ENCODE measurements at regions not wholly inside any gene's neighbourhood (a gene's known extent, or its start where the extent isn't known, plus 50 kb on each side); places are given as distances from the start of the nearest gene placed in this dataset.

DNA sequence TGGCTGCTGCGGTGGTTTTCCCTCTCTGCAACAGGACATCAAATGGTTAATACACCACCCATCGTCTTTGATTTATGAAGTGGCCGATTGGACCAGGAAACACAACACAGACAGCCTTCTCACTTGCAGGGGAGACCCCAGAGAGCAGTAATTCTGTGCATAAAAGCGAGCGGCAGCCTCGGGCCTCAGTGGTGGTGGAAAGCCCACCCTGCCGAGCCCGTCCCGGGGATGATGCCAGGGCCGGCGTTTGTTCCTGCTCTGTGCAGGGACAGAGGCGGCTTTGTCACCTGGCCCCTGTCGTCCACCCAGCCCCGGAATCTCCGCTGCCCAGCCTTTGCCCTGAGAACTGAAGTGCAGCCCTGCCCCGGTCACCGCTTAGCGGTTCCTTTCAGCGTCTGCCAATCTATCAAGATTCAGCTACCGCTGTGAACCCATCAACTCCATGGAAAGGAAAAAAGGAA, 184.4 kb downstream of the TSHZ3 start:
- no peaks in the 10 kb centered on the region for H3K27me3 ChIP-seq (replicated peaks in 1 of 4; ENCODE audit: control insufficient read depth in 3 of 4, extremely low read depth in 1 of 4, insufficient read depth in 3 of 4, low read length in 3 of 4)
- H2AFZ ChIP-seq (ENCODE audit: low read length): no peak overlapping the region; the same call in 1 of the 2 replicates
- no peak overlapping the region for H3K27ac ChIP-seq (ENCODE audit: low read depth, low read length)
- no peak overlapping the region for H3K23ac ChIP-seq (ENCODE audit: insufficient read length)
- no peak overlapping the region for H3K9ac ChIP-seq (replicated peaks in 1 of 4; ENCODE audit: extremely low read depth in 1 of 4, low read depth in 3 of 4, low read length in 3 of 4)
- no peaks in the 10 kb centered on the region for H3K79me1 ChIP-seq (ENCODE audit: low read depth, low read length)
- no peak overlapping the region for H2AK5ac ChIP-seq (ENCODE audit: low read depth, low read length)
- CTCF ChIA-PET (ENCODE audit: partially characterized antibody): no interaction called here
- no peak overlapping the region for H4K5ac ChIP-seq (ENCODE audit: insufficient read length, low read depth, low read length)
- H4K91ac ChIP-seq (replicated peaks; ENCODE audit: insufficient read length, low read length): no peak overlapping the region
- H2BK5ac ChIP-seq (ENCODE audit: low read depth, low read length): no peak overlapping the region
- H3K4me1 ChIP-seq (replicated peaks in 1 of 4; ENCODE audit: control insufficient read depth in 3 of 4, insufficient read depth in 4 of 4, low read length in 3 of 4): no peaks in the 10 kb centered on the region
- no peak overlapping the region for H3K4me3 ChIP-seq (ENCODE audit: extremely low read depth in 1 of 4, insufficient read depth in 2 of 4, low read depth in 3 of 4, low read length in 4 of 4)
- H3K79me2 ChIP-seq (ENCODE audit: control insufficient read depth in 1 of 2, insufficient read depth in 2 of 2, low read length in 2 of 2): no peaks in the 10 kb centered on the region
- H2BK120ac ChIP-seq (replicated peaks; ENCODE audit: low read depth, low read length): no peak overlapping the region
- DNase-seq (ENCODE audit: low read depth in 1 of 2, low spot score in 2 of 2) (no peak), FAIRE-seq (no peak)
- WGBS, 2 experiments (ENCODE audit: extremely low coverage in 1 of 2, insufficient coverage in 1 of 2, insufficient read length in 1 of 2, insufficient replicate concordance in 2 of 2, low coverage in 1 of 2, low lambda C conversion rate in 2 of 2, missing lambda C conversion rate in 1 of 2): 77% methylated on average over 17 of the region's 20 CpGs; no CpG with 5 or more reads in 1 of the 2 experiments
- no peak overlapping the region for H2BK12ac ChIP-seq (ENCODE audit: low read depth, low read length)
- H4K8ac ChIP-seq (ENCODE audit: extremely low read depth, insufficient read depth, low read length): no peak overlapping the region; the same call in 1 of the 2 replicates
- H3K36me3 ChIP-seq (ENCODE audit: control insufficient read depth in 2 of 4, insufficient read depth in 4 of 4, low read length in 3 of 4): no peaks in the 10 kb centered on the region
- no peaks in the 10 kb centered on the region for H3K9me3 ChIP-seq (ENCODE audit: insufficient read depth in 2 of 2, low read depth in 1 of 2, low read length in 1 of 2)
- H3K56ac ChIP-seq (replicated peaks; ENCODE audit: insufficient read length, low read depth, low read length): no peak overlapping the region
- TF ChIP-seq SAP30 (IDR thresholded peaks at IDR 0.05; ENCODE audit: insufficient read depth, insufficient replicate concordance, low read length): no peak
- no peak for TF ChIP-seq BCL11A (IDR thresholded peaks at IDR 0.05; ENCODE audit: low read depth in 2 of 2, low read length in 2 of 2)
- no peak for TF ChIP-seq KDM1A (IDR thresholded peaks at IDR 0.05; ENCODE audit: borderline replicate concordance, low read length)
- no peak for TF ChIP-seq CEBPB (IDR thresholded peaks at IDR 0.05; ENCODE audit: low read depth, low read length)
- TF ChIP-seq POLR2AphosphoS5 (IDR thresholded peaks at IDR 0.05; ENCODE audit: low read depth, low read length): no peak
- TF ChIP-seq SRF (IDR thresholded peaks at IDR 0.05; ENCODE audit: low read depth, low read length): no peak
- TF ChIP-seq NANOG (IDR thresholded peaks at IDR 0.05; ENCODE audit: insufficient read depth, low read depth, low read length, poor library complexity, severe bottlenecking): no peak
- no peak for TF ChIP-seq USF2 (IDR thresholded peaks at IDR 0.05; ENCODE audit: low read length)
- no peak for TF ChIP-seq YY1 (IDR thresholded peaks at IDR 0.05; ENCODE audit: low read depth, low read length)
- TF ChIP-seq SIX5 (IDR thresholded peaks at IDR 0.05; ENCODE audit: low read depth, low read length): no peak
- no peak for TF ChIP-seq TAF1 (IDR thresholded peaks at IDR 0.05; ENCODE audit: low read depth, low read length)
- no peak for TF ChIP-seq EZH2 (IDR thresholded peaks at IDR 0.05; ENCODE audit: low read depth, low read length, severe bottlenecking)
- TF ChIP-seq JUND (IDR thresholded peaks at IDR 0.05; ENCODE audit: low read length): no peak
- TF ChIP-seq CREB1 (IDR thresholded peaks at IDR 0.05): no peak
- no peak for TF ChIP-seq KDM5A (IDR thresholded peaks at IDR 0.05; ENCODE audit: low read length)
- POLR2A ChIA-PET (ENCODE audit: partially characterized antibody): no interaction called here
- no peak overlapping the region for H2BK15ac ChIP-seq (ENCODE audit: low read length)
- no peak overlapping the region for H3K18ac ChIP-seq (ENCODE audit: extremely low read depth, low read length)
- no peak overlapping the region for H3K14ac ChIP-seq (ENCODE audit: insufficient read length)
- no peak overlapping the region for H3K4ac ChIP-seq (replicated peaks; ENCODE audit: insufficient read length, low read depth, low read length)
- peaks cover 0 to 2% of the 10 kb centered on the region in 2 experiments for H4K20me1 ChIP-seq (replicated peaks in 1 of 2; ENCODE audit: control insufficient read depth in 1 of 2, insufficient read depth in 2 of 2, low read length in 2 of 2)
- peaks cover 2% of the 10 kb centered on the region; the same call in 1 of the 2 replicates for H3K23me2 ChIP-seq (ENCODE audit: low read depth, low read length)
- H3K4me2 ChIP-seq (ENCODE audit: insufficient read depth in 1 of 2, low read depth in 2 of 2, low read length in 2 of 2): no peak overlapping the region
- no peak overlapping the region for H2BK20ac ChIP-seq (ENCODE audit: low read length)
